T-helper 2 cell treated with Interferon-gamma antibody and Interleukin-4, amounts not matched to agents 100 ng/mL and 5 ng/mL, for 36 hours (primary cell): ENCODE measurements at regions not wholly inside any gene's neighbourhood (a gene's known extent, or its start where the extent isn't known, plus 50 kb on each side); places are given as distances from the start of the nearest gene placed in this dataset.

ENCODE experiments used
- intact Hi-C: fragments of 100-400 bp; cut with micrococcal nuclease; formaldehyde crosslinking; loops from one replicate; pipeline ENCODE4 v1.15.1; 2023

DNA sequence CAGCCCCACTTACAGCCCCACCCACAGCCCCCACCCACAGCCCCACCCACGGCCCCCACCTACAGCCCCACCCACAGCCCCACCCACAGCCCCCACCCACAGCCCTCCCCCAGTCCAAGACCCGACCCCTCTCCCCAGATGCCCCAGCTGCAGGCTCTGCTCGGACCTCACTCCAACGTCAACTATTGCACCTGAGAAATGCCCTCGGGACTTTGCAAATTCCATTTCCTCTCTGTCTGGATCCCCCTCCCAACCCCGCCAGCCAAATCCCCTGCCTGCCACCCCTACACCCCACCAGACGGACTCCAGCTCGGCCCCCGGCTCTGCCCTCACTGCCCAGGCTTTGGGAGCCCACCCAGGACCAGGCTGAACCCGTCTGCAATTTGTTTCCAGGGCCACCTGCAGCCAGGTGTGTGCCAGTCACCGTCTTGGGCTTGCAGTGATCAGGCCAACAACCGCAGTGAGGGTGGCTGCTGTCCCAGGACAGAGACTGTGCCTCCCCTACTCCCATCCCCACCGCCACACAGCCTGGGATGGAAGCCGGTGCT lies 662.8 kb downstream of the BRD1 start:
- intact Hi-C loops: no loop called here

DNA sequence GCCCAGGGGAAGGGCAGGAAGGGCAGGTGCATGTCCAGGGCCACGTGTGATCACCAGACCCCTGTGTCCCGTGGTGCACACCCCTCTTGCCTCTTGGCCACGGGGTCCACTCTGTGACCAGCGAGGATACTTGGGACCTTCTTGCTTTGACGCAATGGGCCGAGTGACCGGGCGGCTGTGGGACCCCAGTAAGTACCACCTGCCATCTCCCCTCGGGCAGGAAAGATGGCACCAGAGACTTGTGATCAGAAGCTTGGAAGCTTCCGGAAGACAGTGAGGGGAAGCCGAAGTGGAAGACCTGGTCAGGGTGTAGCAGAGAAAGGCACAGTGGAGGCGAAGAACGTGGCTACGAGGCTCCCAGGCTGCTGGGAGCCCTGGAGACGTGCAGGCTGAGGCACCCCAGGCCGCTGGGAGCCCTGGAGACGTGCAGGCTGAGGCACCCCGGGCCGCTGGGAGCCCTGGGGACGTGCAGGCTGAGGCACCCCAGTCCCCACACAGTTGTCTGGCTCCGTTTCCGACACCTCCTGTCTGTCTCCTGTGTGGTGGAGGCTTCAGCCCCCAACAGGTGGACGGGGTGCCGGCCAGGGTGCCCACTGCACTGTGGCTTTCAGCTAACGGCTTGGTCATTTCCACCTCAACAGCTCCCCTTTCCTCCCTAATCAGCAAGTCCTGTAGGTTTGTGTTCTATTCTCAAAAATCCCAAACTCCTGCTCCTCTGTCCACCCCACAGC lies 663.5 kb downstream of the BRD1 start:
- intact Hi-C loops: no loop called here

DNA sequence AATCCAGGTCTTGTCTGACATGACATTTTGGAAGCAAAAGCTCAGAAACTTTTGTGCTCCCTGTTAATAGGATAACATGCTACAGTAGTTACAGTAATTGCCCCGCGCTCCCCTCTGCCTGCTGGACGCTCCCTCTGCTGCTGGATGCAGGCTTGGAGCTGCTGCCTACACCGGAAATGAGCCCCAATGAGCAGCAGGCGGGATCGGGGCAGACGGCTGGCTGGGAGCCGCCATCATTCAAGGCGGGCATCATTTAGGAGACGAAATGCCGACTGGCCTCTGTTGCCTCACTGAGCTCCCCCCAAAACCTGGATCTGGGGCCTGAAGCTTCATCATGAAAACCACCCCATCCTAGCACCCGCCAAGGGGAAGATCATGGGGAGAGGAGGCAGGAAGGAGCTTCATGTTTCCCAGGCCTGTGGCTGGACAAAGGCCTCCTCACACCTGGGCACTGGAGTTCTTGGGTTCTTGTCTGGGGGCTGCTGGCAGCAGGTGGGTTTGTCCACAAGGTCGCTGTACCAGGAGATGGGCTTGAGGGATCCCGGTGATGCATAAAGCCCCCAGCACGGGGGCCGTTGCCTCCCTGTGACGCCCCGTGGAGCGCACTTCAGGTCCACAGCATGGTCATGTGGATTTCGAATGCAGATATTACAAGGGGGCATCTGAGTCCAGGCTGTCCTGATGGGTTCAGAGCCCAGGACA lies 664.3 kb downstream of the BRD1 start:
- intact Hi-C loops: no loop called here

- intact Hi-C loops: no loop called here
These were observed 664.8 kb downstream of the BRD1 start for GRCh38 chr22:49162841-49163240.

DNA sequence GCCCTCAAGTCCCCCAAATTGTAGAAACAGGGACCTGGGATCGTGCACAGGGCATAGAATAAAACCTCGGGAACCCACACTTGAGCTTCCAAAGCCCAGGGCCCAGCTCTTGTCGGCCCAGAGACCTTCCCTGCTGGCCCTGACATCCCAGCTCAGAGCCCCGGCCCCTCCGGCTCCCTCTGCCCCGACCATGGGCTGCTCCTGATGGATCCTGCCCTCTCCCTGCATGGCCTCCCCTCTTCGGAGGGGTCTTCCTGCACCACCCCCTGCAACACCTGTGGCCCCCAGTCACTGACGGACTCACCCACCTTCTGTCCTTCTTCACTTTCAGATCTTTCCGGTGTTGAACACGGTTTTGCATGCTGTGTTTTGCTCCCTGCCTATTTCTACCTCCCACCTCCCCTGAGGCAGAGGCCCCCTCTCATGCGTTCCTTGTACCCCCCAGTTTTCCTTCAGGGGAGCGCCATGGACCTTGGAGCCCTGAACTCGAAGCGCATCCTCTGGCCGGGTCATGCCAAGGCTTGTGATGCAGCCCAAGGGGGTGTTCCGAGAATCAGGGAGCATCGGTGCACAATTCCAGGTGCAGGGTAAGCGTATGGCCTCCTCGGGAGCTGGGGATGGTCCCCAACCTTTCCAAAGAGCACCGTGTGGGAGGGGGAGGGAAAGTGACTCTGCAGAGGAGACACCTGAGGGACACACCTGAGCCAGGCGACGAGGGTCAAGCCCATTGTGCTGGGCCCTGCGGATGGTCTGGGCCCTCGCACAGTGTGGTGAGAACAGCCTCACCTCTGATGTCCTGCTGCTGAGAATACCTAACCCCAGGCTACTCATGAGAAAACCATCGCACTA lies 666.4 kb downstream of the BRD1 start:
- intact Hi-C loops: no loop called here

- intact Hi-C loops: no loop called here
These were observed 667.2 kb downstream of the BRD1 start for GRCh38 chr22:49160261-49161001.

DNA sequence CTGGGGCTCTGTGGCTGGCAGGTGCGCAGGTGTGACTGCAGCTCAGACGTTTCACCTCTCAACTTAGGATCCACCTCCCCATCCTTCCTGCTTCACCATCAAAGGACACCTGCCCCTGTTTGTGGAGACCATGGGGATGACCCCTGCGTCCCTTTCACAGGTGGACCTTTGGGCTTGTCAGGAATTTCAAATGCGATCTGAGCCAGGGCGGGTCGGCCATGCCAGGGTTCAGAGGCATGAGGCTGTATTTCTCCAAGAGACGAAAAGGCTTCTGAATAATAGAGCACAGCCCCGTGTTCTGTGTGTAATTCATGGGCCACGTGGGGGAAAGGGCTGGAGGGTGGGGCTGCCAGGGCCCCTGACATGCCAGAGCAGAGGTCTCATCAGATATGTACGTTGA lies 668.0 kb downstream of the BRD1 start:
- intact Hi-C loops: no loop called here

DNA sequence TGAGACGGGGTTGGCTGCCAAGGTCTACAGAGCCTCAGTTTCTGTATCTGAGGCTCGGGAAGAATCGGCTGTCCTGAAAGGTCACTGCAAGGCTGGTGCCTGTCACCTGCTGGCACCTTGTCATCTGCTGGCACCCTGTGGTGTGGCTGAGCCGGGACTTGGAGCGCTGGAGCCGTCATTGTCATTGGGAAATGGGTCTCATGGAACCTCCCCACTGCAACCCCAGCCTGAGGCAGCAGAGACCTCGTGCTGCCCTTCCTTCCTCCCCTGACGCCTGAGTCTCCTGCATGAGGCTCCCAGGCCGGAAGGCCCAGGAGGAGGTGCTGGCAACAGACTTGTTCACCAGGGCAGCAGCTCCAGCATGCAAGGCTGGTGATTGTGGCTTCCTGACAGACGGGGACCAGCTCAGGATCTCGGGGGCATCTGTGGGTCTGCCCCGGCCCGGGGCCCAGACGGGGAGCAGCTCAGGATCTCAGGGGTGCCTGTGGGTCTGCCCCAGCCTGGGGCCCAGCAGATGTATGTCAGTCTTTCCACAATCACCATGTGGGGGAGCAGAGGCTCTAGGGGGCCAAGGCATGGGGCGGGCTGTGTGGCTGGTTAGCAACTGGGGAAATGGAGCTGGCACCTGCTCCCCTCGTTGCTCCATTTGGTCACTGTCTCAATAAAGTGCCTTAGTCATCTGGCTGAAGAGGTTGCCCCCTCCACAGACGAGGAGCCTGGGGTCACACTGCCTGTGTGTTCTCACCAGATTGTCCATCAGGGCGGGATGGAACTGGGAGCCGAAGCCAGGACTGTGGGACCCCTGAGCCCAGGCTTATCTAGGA lies 668.7 kb downstream of the BRD1 start:
- intact Hi-C loops: no loop called here

DNA sequence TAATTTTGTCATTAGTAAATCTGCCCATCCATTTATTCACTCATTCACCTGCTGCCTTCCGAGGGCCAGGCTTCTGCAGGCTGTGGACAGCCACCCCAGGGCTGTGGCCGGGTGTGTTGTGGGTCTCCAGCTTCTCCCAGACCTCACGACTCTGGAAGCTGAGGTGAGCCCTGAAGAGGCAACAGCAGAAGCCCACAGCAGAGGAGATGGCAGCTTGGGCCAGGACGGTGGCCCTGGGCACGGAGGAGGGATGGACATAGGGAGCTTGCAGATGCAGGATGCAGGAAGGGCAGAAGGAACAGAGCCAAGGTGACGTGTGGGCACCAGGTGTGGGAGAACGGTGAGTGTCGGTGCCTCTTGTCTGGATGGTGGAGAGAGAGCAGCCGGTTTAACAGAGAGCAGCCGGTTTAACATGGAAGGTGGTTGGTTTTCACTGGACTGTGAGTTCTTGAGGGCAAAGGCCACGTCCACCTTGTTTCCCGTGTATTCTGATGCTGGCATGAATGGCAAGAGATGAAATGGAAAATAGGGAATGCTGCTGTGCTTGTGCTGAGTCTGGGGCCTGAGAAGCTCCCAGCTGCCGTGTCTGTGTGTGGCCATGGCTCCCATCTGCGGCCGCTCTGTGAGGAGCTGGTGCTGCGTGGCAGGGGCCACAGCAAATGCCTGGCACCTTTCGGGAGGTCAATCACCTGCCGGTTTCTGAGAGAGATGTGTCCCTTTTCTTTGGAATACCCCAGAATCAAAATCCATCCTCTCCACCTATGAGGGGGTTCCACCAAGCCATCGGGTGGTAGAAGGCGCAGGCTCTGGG lies 669.9 kb downstream of the BRD1 start:
- intact Hi-C loops: no loop called here

DNA sequence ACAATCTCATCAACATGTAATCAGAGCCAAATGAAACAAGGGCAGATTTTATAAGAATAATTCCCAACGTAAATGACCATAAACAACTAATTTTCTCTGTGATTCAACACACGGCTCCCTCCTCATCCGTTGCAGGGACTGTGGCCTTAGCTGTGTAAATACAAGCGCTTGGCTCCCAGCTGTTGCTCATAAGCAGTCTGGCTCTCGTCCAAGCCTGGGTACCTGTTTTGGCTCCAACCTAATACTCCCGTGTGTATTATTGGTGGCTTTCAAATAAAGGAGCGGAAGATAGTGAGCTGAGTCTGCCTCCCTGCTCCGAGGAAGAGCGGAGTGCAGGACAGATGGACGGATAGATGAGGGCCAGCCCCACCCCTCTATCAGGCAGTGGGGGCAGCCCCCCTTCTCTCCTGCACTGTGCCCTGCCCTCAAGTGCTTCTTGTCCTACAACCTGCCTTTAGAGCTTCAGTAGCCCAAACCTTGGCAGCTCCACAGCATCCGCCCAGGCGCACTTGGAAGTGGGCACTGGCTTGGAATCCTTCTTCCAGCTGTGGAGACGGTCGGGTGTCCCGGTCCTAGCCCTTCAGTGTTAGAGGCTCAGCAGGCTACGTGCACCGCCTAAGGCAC lies 670.9 kb downstream of the BRD1 start:
- intact Hi-C loops: no loop called here

GRCh38 chr22:49155770-49156580 lies 671.7 kb downstream of the BRD1 start:
- intact Hi-C loops: no loop called here

- intact Hi-C loops: no loop called here
These were observed 672.5 kb downstream of the BRD1 start for GRCh38 chr22:49155039-49155769.

DNA sequence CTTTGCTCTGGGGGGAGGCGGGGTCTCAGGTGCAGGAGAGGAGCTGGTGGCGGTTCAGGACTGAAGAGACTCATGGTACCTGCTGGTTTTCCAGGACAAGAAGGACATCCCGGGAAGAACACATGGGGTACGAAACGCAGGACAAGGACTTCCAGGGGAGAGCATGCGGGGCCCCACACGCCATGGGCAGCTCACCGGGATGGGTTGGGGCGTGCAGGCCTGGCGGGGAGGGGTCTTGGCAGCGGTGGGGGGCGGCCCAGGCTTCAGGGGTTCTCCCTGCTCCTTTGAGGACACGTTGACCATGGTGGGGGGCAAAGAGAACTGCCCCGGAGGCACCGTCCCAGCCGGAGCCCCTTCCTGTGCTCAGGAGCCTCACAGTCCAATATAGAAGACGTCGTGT lies 673.2 kb downstream of the BRD1 start:
- intact Hi-C loops: no loop called here

DNA sequence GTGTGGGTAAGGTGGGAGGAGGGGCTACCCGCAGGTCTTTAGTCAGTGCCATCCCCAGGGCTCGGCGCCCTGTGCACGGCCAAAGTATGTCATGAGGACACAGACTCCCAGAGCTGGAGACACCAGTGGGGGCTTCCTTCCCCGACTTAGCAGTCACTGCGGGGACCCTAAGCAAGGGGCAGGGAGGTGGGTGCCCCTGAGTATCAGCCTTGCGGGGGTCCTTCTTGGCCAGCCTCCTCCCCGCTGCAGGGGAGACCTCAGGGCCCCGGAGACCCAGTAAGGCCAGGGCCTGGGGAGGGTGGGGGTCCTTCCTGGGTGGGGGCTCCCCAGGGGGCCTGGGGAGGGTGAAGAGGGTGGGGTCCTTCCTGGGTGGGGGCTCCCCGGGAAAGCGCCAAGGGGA lies 673.8 kb downstream of the BRD1 start:
- intact Hi-C loops: no loop called here

DNA sequence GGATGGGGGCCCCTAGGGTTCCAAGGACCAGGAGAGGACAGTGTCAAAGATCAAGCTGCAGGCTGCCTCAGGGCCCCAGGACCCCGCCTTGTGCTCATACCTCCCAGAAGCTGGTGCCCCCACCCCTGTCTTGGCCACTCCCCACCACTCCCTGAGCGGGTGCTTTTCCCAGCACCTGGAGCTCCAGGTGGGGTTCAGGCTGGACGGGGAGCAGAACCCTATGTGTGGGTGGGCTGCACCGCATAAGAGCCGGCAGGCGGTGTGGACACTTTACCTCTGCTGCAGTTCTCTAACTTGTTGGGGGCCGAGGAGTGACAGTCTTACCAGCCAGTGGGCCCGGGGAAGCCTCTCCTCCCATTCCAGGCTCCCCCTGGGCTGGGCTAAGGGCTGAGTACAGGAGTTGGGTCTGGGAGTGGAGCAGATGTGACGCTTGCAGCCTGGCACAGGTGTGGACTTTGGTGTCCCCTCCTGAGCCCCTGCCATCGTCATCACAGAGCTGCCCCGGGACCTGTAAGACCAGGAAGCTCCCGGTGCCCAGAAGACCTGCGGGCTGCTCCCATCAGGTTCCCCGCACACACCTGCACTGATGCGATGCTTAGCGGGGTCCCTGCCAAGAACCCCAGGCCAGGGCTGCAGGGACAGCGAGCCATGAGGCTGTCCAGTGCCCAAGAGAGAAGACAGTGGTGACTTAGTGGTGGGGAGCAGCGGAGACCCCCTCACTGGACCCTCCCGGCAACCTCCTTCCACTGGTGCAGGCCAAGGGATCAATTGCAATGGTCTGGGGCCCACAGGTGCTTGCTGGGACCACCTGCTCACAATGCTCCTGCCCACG lies 674.5 kb downstream of the BRD1 start:
- intact Hi-C loops: no loop called here

DNA sequence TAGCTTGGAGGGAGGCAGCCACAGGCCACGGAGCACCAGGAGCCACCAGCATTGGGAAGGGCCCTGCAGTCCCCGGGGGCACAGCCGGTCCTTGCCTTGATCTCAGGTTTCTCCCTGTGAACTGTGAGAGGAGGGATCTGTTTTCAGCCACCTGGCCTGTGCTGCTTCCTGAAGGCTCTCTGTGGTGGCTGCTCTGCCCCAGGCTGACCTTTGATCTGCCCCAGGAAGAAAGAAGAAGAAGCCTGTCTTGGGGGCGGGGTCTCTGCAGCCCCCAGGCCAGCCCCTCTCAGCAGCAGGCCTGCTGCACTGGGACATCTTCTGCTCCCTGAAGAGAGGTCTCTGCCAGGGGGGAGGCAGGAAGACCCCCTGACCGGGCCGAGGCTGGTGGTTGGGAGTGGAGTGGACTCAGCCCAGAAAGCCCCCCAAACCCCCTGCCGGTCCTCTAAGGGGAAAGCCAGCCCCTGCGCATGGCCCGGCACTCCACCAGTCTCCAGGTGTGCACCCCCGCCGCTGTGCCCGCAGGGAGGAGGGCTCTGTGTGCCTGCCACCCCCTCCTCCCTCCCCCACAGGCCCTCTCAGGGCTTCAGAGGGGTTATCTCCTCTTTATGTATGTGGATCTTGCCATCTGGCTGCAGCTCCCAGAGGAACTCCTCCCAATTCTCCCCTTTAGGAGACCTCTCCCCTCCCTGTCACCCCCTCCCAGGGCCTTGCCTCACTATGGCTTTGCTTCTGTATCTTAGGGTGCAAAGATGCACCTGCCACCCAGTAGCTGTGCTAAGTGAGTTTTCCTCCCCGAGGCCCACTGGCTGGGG lies 675.3 kb downstream of the BRD1 start:
- intact Hi-C loops: no loop called here
